Body of pancreas (tissue), 4 donors: ENCODE measurements at regions not wholly inside any gene's neighbourhood (a gene's known extent, or its start where the extent isn't known, plus 50 kb on each side); places are given as distances from the start of the nearest gene placed in this dataset.

Experiments
- CTCF ChIP-seq, 7 experiments: fragments of 450-650 bp in 4 of 7; fragments of 200-600 bp in 3 of 7; sonication (generic) in 3 of 7; IDR thresholded peaks; one replicate each; pipeline ENCODE4 v1.5.1; 2016 to 2019; ENCODE audit warnings: antibody characterized with exemption in 7 of 7
- POLR2A ChIP-seq, 3 donors: fragments of 450-650 bp; IDR thresholded peaks; one replicate each; pipeline ENCODE4 v1.6.1; 2016; ENCODE audit warnings: antibody characterized with exemption in 3 of 3, mild to moderate bottlenecking in 2 of 3

GRCh38 chr1:82215056-82215852, 414.5 kb downstream of the ADGRL2 start:
- TF ChIP-seq CTCF (IDR thresholded peaks at IDR 0.05) = no peak
- TF ChIP-seq POLR2A (IDR thresholded peaks at IDR 0.05) = no peak
